ENCODE measurements at regions not wholly inside any gene's neighbourhood (a gene's known extent, or its start where the extent isn't known, plus 50 kb on each side); places are given as distances from the start of the nearest gene placed in this dataset.
"Not testable (repeated sequence)": the region's sequence is repeated elsewhere in the genome, so short reads cannot be mapped to it uniquely, and the experiment has no call there.

DNA sequence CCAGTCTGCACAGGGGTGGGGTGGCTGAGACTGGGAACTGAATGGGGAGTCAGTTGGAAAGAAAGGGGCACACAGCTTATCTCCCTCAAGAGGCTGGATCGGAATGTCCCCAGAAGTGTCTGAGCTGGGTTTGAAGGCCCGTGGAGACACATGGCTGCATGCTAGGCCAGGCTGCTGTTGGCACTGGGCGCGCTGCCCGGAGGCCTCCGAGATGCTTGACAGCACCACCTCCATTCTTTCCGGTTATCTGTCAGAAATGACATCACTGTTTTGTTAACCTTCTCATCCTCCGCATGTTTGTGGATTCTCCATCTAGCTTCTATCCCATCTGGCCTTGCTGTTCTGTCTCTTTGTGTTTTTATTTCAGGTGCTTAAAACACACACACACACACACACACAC is 85.5 kb downstream of the APIP start:
- DNase-seq (ENCODE audit: extremely low read depth, low read depth), result no peak

DNA sequence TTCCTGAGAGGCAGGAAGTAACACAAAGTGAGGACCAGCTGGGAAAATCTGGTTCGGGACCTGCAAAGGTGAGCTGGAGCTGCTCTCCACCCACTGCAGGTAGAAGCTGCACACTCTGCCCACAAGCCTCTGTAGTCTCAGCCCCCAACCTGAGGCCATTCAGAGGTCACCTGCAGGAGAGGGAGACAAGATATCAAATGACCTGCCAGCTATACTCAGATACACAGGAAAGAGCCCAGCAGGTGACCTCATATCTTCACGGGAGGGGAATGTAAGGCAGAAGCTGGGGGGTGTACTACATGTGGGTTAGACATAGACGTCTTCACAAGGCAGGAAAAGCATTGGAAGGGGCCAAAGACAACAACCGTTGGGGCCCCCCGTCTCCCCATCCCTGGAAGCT is 86.1 kb downstream of the APIP start:
- no peak for DNase-seq (ENCODE audit: extremely low read depth, low read depth)

DNA sequence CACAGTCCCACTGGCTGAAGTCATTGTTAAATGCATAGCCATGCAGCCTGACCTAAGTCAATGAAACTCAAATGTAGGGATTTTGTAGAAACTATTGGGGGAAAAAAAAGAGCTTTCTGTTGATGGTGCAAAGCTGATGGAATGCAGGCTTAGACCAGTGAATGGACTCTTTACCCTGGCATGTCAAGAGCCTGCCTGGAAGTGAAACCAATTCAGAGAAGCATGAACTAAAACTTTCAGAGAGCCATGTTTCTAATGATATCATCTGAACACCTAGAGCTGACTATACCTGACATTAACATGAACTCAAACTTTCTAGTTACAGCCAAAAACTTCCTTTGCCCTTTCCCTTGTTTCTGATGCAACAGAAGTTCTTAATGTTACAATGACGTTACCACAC is 89.0 kb downstream of the APIP start:
- no peak for DNase-seq (ENCODE audit: extremely low read depth, low read depth)

DNA sequence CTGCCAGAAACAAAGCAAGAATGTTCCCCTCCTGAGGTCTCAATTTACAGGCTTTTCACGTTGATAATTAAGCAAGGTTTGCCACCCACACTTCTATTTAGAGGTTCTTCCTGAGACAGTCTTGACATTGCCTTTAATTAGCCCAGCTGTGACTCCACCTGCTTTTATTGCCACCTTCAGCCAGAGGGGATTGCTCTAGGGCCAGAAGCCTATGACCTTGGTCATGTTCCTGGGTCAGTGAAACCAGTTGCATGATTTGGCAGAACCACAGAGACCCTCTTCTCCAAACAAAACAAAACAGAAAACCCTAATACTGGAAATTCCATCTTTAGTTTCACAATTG is 89.8 kb downstream of the APIP start:
- DNase-seq (ENCODE audit: extremely low read depth, low read depth), result no peak

DNA sequence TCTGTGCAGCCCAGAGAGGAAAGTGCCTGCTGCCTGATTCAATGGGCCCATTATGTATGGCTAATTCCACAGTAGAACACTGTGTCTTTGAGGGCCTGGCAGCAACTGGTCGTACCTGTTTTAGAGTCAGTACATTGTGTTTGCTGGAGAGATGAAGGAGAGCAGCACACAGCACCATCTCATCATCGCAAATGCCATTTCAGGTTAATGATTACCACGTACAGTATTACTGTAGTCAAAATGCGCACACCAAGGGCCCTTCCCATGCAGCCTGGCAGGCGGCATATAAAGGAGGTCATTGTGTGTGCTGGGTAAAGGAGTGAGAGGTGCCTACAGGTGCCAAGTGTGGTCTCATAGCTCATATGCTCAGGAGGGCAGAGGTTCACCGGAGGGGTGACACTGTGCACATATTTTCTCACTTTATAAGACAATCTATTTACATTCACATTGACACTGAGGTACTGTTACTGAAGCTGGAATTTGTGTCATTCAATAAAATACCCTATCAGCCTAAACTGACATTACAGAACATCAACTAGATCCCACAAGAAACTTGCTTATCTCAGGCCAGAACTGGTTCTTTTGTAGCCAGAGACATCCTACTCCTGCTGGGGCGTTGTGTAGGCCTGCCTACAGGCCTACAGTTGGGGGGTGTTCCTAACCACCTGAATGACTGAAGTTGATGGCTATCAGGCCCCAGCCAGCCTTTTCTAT is 90.4 kb downstream of the APIP start:
- no peak for DNase-seq (ENCODE audit: extremely low read depth, low read depth)

GRCh38 chr11:34825315-34825669 is 90.9 kb downstream of the APIP start:
- DNase-seq (ENCODE audit: extremely low read depth, low read depth), result no peak

DNA sequence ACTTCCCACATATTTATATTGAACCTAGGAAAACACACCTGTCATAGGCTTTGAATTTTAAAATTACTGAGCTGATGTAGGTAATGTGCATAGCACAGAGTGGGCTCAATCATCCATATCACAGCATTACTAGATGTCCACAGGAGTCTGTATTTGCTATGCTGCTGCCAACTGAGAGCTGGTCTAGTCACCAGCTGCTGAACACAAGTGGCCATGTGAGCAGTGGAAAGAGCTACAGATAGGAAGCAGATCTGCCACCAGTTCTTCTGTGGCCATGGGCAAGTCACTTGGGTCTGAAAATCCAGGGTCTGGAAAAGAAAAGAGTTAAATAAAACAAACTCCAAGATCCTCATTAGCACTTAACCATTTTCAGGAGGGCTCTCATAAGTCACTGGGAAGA is 91.8 kb downstream of the APIP start:
- DNase-seq (ENCODE audit: extremely low read depth, low read depth), result no peak

GRCh38 chr11:34823639-34824038 is 92.5 kb downstream of the APIP start:
- DNase-seq (ENCODE audit: extremely low read depth, low read depth), result no peak

GRCh38 chr11:34823197-34823596 is 93.0 kb downstream of the APIP start:
- no peak for DNase-seq (ENCODE audit: extremely low read depth, low read depth)

DNA sequence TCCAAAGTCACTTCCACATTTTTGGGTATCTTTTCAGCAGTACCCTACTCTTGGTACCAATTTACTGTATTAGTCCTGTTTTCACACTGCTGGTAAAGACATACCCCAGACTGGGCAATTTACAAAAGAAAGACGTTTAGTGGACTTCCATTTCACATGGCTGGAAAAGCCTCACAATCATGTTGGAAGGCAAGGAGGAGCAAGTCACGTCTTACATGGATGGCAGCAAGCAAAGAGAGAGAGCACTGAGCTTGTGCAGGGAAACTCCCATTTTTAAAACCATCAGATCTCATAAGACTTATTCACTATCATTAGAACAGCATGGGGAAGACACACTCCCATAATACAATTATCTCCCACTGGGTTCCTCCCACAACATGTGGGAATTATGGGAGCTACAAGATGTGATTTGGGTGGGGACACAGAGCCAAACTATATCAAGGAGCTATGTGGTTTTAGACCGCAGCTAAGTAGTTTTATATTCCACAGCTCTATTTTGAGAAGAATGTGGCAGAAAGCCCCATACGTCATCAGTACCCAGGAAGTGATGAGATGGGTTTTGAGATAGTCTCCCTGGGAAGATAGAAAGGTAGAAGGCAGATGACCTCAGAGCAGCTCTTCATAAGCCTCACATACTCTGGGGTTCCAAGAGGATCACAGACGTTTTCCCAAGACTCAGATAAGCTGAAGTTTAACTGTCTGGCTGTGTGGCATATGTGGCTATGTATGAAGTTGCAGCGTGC is 96.3 kb downstream of the APIP start:
- no peak for DNase-seq (ENCODE audit: extremely low read depth, low read depth)

GRCh38 chr11:34817812-34818211 is 98.4 kb downstream of the APIP start:
- DNase-seq (ENCODE audit: extremely low read depth, low read depth), result not testable (repeated sequence)

DNA sequence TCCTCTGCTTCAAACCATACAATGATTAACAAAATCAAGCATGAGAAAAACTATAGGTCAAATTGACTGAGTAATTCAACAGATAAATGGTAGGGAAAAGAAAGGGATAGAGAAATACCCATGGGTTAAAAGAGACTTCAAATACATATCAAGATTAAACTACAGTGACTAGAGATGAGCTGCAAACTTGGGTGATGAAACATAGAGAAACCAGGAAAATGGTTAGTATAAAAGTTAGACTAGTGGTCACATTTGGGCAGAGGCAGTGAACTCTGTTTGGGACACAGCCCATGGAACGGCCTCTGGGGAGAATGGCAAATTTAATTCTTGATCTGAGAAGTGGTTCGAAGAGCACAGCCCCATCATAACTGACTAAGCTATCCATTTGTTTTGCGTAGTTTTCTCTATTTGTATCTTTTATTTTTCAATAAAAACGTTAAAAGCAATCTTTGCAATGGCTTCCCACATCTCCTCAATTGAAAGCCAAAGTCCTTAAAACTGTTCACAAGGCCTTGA is 99.4 kb downstream of the APIP start:
- no peak for DNase-seq (ENCODE audit: extremely low read depth, low read depth)

GRCh38 chr11:34812905-34813576 is 103.1 kb downstream of the APIP start:
- no peak for DNase-seq (ENCODE audit: extremely low read depth, low read depth)

GRCh38 chr11:34811858-34812257 is 104.3 kb downstream of the APIP start:
- no peak for DNase-seq (ENCODE audit: extremely low read depth, low read depth)

- no peak for DNase-seq (ENCODE audit: extremely low read depth, low read depth)
Measured at GRCh38 chr11:34810107-34810562, 106.0 kb downstream of the APIP start.

- no peak for DNase-seq (ENCODE audit: extremely low read depth, low read depth)
Measured at GRCh38 chr11:34809191-34810106, 106.7 kb downstream of the APIP start.

- DNase-seq (ENCODE audit: extremely low read depth, low read depth), result no peak
Measured at GRCh38 chr11:34806875-34807274, 109.3 kb downstream of the APIP start.

DNA sequence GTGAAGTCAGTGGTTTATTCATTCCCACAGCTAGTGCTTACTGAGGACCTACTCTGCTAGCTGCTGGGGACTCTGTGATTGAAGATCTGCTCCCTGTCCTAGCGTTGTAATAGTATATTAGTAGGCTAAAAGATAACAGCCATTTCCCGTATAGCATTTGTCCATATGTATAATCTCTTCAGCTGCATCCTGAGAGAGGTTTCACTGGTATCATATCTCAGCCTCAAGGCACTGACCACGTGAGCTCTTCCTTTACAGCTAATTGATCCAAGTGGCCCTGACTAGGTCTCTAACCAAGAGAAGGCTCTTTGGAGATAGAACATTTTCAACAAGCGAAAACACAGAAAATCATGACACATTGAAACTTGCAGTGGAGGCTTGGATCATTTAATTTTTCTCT is 110.2 kb downstream of the APIP start:
- DNase-seq (ENCODE audit: extremely low read depth, low read depth), result no peak

- DNase-seq (ENCODE audit: extremely low read depth, low read depth), result no peak
Measured at GRCh38 chr11:34799848-34800247, 116.3 kb downstream of the APIP start.

GRCh38 chr11:34798985-34799384 is 117.2 kb downstream of the APIP start:
- no peak for DNase-seq (ENCODE audit: extremely low read depth, low read depth)

DNA sequence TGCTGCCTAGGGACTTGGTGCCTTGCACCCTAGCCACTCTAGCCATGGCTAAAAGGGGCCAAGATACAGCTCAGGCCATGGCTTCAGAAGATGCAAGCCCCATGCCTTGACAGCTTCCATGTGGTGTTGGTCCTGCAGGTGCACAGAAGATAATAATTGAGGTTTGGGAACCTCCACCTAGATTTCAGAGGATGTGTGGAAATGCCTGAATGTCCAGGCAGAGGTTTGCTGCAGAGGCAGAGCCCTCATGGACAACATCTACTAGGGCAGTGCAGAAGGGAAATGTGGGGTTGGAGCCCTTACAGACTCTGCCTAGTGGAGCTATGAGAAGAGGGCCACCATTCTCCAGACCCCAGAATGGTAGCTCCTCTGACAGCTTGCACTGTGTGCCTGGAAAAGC is 118.7 kb downstream of the APIP start:
- DNase-seq (ENCODE audit: extremely low read depth, low read depth), result not testable (repeated sequence)
